RCC 7860 (cell line): ENCODE measurements at regions not wholly inside any gene's neighbourhood (a gene's known extent, or its start where the extent isn't known, plus 50 kb on each side); places are given as distances from the start of the nearest gene placed in this dataset.

Source experiments
- DNase-seq: peaks from one replicate; pipeline ENCODE4 v3.0.0-alpha.2; 2015; ENCODE audit warnings: low spot score
- FAIRE-seq: peaks from 2 replicates; lab custom pipeline; 2012; peaks lifted over from hg19 to GRCh38; lab: Jason Lieb, UNC

GRCh38 chr5:73267766-73268435, 94.9 kb downstream of the TMEM174 start:
- DNase-seq (no peak), FAIRE-seq (no peak)

- no peak for FAIRE-seq
Measured at GRCh38 chr5:73266925-73267765, 94.2 kb downstream of the TMEM174 start.

GRCh38 chr5:73266176-73266738, 93.3 kb downstream of the TMEM174 start:
- no peak for FAIRE-seq

More at GRCh38 chr5:73266925-73267765, 94.2 kb downstream of the TMEM174 start:
- no peak for DNase-seq

GRCh38 chr5:73265641-73266040, 92.6 kb downstream of the TMEM174 start:
- DNase-seq (no peak), FAIRE-seq (no peak)

More at GRCh38 chr5:73266176-73266738, 93.3 kb downstream of the TMEM174 start:
- DNase-seq, result no peak

DNA sequence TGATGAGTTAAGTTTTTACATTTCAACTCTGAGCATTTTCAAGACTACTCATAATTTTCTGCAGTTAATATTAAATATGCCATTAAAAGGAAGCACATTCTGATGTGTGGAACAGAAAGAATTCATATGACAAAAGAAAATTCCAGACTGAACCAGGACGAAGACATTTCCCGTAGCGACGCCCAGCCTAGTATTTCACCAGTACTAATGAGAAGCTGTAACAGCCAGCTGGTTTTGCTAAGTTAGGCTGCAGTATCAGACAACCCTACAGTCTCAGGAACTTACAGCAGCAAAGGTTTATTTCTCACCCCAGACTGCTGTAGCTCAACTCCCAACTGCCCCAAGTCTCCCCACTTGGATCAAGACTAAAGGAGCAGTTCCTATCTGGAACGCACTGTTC, 91.6 kb downstream of the TMEM174 start:
- DNase-seq (no peak), FAIRE-seq (no peak)

- no peak for FAIRE-seq
- no peak for DNase-seq
Measured at GRCh38 chr5:73263001-73263710, 90.2 kb downstream of the TMEM174 start.

GRCh38 chr5:73256862-73257261, 83.9 kb downstream of the TMEM174 start:
- FAIRE-seq, result no peak
- DNase-seq, result peak; percentile 23

DNA sequence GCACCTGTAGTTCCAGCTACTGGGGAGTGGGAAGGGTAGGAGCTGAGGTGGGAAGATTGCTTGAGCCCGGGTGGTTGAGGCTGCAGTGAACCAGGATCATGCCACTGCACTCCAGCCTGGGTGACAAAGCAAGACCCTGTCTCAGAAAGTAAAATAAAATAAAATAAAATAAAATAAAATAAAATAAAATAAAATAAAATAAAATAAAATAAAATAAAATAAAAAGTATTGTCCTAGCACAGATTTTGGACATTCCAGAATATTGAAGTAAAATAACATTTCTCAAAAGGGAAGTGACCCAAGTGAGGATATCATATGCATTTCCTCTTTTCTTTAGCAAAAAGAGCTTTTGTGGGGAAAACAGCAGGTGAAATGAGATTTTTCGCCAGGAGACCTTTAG, 83.5 kb downstream of the TMEM174 start:
- DNase-seq (no peak), FAIRE-seq (no peak)

DNA sequence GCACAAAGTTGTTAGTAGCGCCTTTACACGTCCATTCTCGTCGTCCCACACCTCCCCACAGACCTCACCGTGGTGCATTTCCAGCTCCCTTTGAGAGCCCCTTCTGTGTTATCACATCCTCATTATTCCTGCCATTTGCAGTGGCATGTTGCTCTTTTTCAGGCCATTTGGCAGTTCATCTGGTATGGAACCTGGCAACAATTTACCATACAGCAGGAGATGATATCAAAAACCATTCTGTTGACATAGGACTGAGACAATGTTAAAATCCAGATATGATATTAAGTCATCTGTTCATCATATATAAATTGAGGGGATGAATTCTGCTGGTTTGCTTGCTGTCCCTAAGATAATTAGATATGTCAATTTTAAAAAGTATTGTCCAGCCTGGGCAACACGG, 83.0 kb downstream of the TMEM174 start:
- FAIRE-seq (no peak), DNase-seq (no peak)

DNA sequence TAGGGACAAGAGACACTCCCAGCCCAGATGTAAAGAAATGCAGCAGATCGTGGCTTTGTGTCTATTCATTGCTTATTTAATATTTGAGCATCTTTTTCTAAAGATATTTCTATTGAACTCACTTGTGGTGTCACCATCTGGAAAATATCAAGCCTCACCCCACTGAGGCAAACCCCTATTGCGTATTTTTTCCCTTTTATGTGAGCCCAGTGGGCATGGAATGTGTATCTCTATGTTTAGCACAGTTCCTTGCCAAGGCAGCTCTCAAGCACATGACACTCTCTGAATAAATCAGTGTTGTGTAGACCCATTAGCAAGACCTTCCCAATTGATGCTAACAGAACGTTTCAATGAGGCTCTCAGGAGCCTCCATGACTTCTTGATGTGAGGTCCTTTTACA, 81.6 kb downstream of the TMEM174 start:
- DNase-seq (no peak), FAIRE-seq (no peak)

DNA sequence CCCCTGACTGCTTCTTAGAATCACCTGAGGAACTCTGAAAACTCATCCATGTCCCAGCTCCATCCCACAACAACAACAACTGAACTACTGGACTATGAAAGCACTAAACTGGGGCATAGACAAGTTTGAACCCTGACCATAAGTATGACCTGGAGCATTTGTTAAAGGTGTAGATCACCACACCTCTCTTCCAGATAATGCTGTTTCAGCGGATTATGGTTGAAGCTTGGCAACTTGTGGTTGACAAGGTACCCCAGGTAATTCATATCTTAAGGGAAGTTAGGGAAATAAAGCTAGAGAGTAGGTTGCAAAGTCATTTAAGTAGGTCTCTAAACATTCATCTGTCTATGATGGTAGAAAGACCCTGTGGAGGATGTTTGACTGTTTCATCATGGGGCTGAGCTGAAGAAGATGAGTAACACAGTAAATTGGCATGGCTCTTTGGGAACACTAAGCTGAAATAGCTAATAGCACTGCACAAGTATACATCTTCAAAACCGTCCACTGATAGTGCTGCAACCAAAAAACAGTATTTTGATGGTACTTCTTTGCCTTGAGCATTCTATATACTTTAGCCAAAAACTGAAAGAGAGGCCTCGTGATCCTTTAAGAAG, 80.2 kb downstream of the TMEM174 start:
- FAIRE-seq (no peak), DNase-seq (no peak)

- DNase-seq (no peak), FAIRE-seq (no peak)
Measured at GRCh38 chr5:73250645-73251044, 77.7 kb downstream of the TMEM174 start.

DNA sequence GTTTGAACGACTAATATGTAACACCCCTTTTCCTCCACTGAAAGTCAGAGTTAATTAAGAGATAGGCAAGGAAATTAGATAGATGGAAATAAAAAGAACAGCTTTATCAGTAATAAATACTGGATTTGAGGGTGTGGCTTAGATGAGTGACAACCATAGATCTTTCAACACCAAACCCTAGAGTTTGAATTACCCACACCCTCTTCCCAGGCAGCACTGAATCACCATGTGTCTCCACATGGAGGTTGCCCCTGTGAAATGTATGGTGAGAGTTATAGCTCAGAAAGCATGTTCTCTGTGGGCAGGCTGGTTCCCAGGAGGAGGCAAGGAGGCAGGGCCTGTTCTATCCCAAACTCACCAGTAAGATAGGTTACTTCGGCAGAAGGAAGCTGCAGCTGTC, 69.7 kb downstream of the TMEM174 start:
- DNase-seq (no peak), FAIRE-seq (no peak)

DNA sequence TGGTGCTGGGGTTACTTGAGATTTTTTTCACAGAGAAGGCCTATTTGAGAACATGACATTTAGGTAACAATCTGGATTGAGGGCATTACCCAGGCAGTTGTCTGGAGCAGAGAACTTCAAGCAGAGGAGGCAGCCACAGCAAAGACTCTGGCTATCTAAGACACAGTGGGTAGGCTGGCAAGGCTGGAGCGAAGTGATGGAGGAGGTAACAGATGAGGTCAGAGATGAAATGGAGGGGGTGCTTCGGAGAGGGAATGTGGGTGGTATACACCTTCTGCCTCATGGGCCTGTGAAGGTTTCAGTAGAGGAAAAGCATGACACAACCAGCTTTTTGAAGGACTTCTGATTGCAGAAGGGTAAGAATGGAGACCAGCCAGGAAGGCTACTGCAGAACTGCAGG, 65.9 kb downstream of the TMEM174 start:
- DNase-seq, result no peak
- FAIRE-seq, result no peak

DNA sequence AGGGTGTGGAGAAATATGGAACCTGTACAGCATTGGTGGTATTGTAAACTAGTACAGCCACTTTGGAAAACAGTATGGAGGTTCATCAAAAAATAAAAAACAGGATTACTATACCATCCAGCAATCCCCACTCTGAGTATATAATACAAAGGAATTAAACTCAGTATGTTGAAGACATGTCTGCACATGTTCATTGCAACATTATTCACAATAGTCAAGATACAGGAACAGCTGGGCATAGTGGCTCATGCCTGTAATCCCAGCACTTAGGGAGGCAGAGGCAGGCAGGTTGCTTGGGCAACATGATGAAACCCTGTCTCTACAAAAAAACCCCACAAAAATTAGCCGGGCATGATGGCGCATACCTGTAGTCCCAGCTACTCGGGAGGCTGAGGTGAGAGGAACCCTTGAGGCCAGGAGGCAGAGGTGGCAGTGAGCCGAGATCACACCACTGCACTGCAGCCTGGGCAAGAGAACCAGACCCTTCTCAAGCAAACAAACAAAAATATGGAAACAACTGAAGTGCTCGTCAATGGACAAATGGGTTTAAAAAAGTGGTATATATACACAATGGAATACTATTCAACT, 63.6 kb downstream of the TMEM174 start:
- no peak for DNase-seq
- FAIRE-seq, result no peak

GRCh38 chr5:73234204-73234555, 61.2 kb downstream of the TMEM174 start:
- FAIRE-seq (no peak), DNase-seq (no peak)

GRCh38 chr5:73233461-73234203, 60.6 kb downstream of the TMEM174 start:
- no peak for DNase-seq
- no peak for FAIRE-seq

- DNase-seq, result no peak
- FAIRE-seq, result no peak
Measured at GRCh38 chr5:73233053-73233460, 60.1 kb downstream of the TMEM174 start.

- no peak for FAIRE-seq
- no peak for DNase-seq
Measured at GRCh38 chr5:73232266-73233041, 59.5 kb downstream of the TMEM174 start.
